Kidney epithelial cell (primary cell): ENCODE measurements at regions not wholly inside any gene's neighbourhood (a gene's known extent, or its start where the extent isn't known, plus 50 kb on each side); places are given as distances from the start of the nearest gene placed in this dataset.

Experiments used
- DNase-seq: peaks from one replicate; pipeline ENCODE4 v3.0.0-alpha.2; 2010; ENCODE audit warnings: low read depth
- H3K27me3 ChIP-seq: 2 replicates; pipeline ENCODE4 v1.6.0; 2011; ENCODE audit warnings: low read length; ENCODE audit not compliant: control insufficient read depth, insufficient read depth
- H3K36me3 ChIP-seq: 2 replicates; pipeline ENCODE4 v1.5.1; 2011; ENCODE audit warnings: low read length; ENCODE audit not compliant: control insufficient read depth, insufficient read depth
- H3K4me3 ChIP-seq: 2 replicates; pipeline ENCODE4 v1.5.1; 2011; ENCODE audit warnings: low read depth, mild to moderate bottlenecking, control low read depth, low read length
- CTCF ChIP-seq: IDR thresholded peaks from 2 replicates; pipeline ENCODE4 v1.5.1; 2011; ENCODE audit warnings: mild to moderate bottlenecking, moderate library complexity, low read length, control low read depth, inconsistent platforms; ENCODE audit not compliant: insufficient read depth, poor library complexity, severe bottlenecking

GRCh38 chr3:188053036-188053340 lies 101.0 kb upstream of the LPP start:
- no peak overlapping the region for H3K4me3 ChIP-seq
- no peaks in the 10 kb centered on the region for H3K36me3 ChIP-seq
- TF ChIP-seq CTCF, result no peak
- DNase-seq, result no peak
- H3K27me3 ChIP-seq, result no peaks in the 10 kb centered on the region

GRCh38 chr3:188053710-188054380 lies 100.1 kb upstream of the LPP start:
- no peaks in the 10 kb centered on the region for H3K27me3 ChIP-seq
- TF ChIP-seq CTCF, result no peak
- H3K4me3 ChIP-seq, result no peak overlapping the region
- H3K36me3 ChIP-seq, result no peaks in the 10 kb centered on the region
- DNase-seq, result no peak

GRCh38 chr3:188054541-188054940 lies 99.4 kb upstream of the LPP start:
- TF ChIP-seq CTCF, result no peak
- no peak for DNase-seq
- Histone ChIP-seq H3K36me3 (no peaks in the 10 kb centered on the region), H3K4me3 (no peak overlapping the region), H3K27me3 (no peaks in the 10 kb centered on the region)

DNA sequence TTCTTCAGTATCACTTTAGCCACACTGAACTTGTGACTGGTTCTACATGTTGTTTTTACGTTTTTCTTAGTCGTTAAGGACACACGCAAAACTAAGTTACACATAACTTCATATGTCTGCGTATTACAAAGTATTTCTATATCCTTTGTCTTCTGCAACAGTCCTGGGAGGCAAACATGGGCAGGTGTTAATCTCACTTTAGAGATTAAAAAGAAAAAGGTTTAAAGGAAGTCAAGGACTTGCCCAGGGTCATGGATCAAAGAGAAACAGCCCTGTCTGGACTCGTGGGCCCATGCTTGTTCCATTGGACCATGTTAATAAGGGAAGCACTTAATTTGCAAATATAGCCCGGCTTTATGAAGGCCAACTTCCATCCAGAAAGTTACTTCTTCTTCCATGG lies 98.6 kb upstream of the LPP start:
- no peaks in the 10 kb centered on the region for H3K36me3 ChIP-seq
- no peaks in the 10 kb centered on the region for H3K27me3 ChIP-seq
- DNase-seq, result no peak
- TF ChIP-seq CTCF, result no peak
- H3K4me3 ChIP-seq, result no peak overlapping the region

DNA sequence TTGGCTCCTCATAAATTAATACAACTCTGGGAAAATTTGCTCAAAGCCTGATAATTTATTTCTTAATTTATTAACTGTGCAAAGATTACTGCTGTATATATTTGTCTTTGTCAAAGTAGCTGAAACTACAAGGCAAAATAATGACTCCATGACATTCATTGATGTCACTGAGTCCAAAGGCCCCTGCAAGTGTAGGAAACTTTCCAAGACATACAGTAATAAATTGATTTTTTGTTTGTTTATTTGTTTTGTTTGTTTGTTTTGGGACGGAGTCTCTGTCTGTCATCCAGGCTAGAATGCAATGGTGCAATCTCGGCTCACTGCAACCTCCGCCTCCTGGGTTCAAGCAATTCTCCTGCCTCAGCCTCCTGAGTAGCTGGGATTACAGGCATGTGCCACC lies 96.8 kb upstream of the LPP start:
- Histone ChIP-seq H3K4me3 (no peak overlapping the region), H3K27me3 (no peaks in the 10 kb centered on the region), H3K36me3 (no peaks in the 10 kb centered on the region)
- TF ChIP-seq CTCF, result no peak
- DNase-seq, result no peak

GRCh38 chr3:188058569-188059184 lies 95.3 kb upstream of the LPP start:
- no peak for DNase-seq
- Histone ChIP-seq H3K27me3 (no peaks in the 10 kb centered on the region), H3K36me3 (no peaks in the 10 kb centered on the region), H3K4me3 (no peak overlapping the region)
- no peak for TF ChIP-seq CTCF
